ENCODE measurements at regions not wholly inside any gene's neighbourhood (a gene's known extent, or its start where the extent isn't known, plus 50 kb on each side); places are given as distances from the start of the nearest gene placed in this dataset.

- TF ChIP-seq TFAP4 (CRISPR knock-in tag; IDR thresholded peaks at IDR 0.05; ENCODE audit: borderline replicate concordance) (no peak), TOE1 (IDR thresholded peaks at IDR 0.05; ENCODE audit: borderline replicate concordance) (no peak), TOE1 (CRISPR knock-in tag; IDR thresholded peaks at IDR 0.05; ENCODE audit: borderline replicate concordance, low read depth) (no peak), NUFIP1 (IDR thresholded peaks at IDR 0.05; ENCODE audit: partially characterized antibody) (no peak)
These were observed 322.5 kb upstream of the SLC24A2 start (continued) for GRCh38 chr9:20111173-20111843.

DNA sequence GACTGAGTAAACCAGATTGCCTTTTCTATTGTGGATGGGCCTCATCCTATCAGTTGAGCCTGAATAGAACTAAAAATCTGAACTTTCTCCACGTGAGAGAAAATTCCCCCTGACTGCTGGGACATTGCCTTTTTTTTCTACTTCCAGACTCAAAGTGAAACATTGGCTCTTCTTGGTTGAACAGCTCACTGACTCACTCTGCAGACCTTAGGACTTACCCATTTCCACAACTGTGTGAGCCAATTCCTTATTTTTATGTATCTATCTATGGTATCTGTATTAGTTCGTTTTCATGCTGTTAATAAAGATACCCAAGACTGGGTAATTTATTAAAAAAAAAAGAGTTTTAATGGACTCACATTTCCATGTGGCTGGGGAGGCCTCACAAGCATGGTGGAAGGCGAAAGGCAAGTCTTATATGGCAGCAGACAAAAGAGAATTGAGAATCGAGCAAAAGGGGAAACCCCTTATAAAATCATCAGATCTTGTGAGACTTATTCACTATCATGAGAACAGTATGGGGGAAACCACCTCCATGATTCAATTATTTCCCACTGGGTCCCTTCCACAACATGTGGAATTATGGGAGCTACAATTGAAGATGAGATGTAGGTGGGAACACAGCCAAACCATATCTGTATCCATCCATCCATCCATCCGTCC lies 306.7 kb upstream of the SLC24A2 start:
- BruUV-seq (replicated peaks): no TSS peak
- 0% methylated on average over 5 of the region's 5 CpGs for WGBS (ENCODE audit: insufficient coverage, low coverage, missing lambda C conversion rate)
- no peak for FAIRE-seq

More for the DNA sequence above, 306.7 kb upstream of the SLC24A2 start:
- in situ Hi-C loops (cut with MboI): no loop called here
- POLR2A ChIA-PET: no interaction called here
- Histone ChIP-seq H3K27ac (ENCODE audit: extremely low read depth, low read depth, low read length) (no peak overlapping the region), H3K36me3 (ENCODE audit: control insufficient read depth, insufficient read depth, low read length) (no peaks in the 10 kb centered on the region), H3K9ac (ENCODE audit: insufficient read depth in 1 of 2, low read depth in 2 of 2, low read length in 2 of 2) (no peak overlapping the region), H3K4me1 (replicated peaks in 1 of 2; ENCODE audit: control insufficient read depth in 2 of 2, insufficient read depth in 2 of 2, low read length in 2 of 2) (no peaks in the 10 kb centered on the region), H3K9me3 (replicated peaks; ENCODE audit: control insufficient read depth, insufficient read depth, low read depth, low read length) (no peaks in the 10 kb centered on the region), H3K4me2 (ENCODE audit: insufficient read depth, low read length) (no peak overlapping the region), H3K4me3 (no peak overlapping the region), H3K27me3 (ENCODE audit: control insufficient read depth in 2 of 2, insufficient read depth in 2 of 2, low read length in 2 of 2) (no peaks in the 10 kb centered on the region), H2AFZ (ENCODE audit: low read depth, low read length) (no peak overlapping the region), H4K20me1 (replicated peaks; ENCODE audit: control insufficient read depth, insufficient read depth, low read length) (no peaks in the 10 kb centered on the region), H3K9me1 (ENCODE audit: control insufficient read depth, insufficient read depth, low read length) (no peaks in the 10 kb centered on the region), H3K79me2 (ENCODE audit: control insufficient read depth, insufficient read depth, low read length) (no peaks in the 10 kb centered on the region)
- ATAC-seq (no peak), DNase-seq (ENCODE audit: extremely low read depth in 1 of 4, low spot score in 3 of 4) (no peak)
- TF ChIP-seq ZNF3 (CRISPR knock-in tag; IDR thresholded peaks at IDR 0.05): no peak
- no peak for TF ChIP-seq MBD1 (CRISPR knock-in tag; IDR thresholded peaks at IDR 0.05)
- TF ChIP-seq ZNF324 (CRISPR knock-in tag; IDR thresholded peaks at IDR 0.05): no peak
- no peak for TF ChIP-seq MTA3 (IDR thresholded peaks at IDR 0.05; ENCODE audit: borderline replicate concordance)
- TF ChIP-seq SMAD3 (CRISPR knock-in tag; conservative IDR thresholded peaks at IDR 0.05): no peak
- TF ChIP-seq NEUROD1 (IDR thresholded peaks at IDR 0.05; ENCODE audit: borderline replicate concordance, low read depth, low read length, partially characterized antibody): no peak
- CTCF ChIA-PET (ENCODE audit: low intra/inter-chr PET ratio): no interaction called here
- intact Hi-C loops (cut with micrococcal nuclease): no loop called here
